HG03460 (cell line): ENCODE measurements at regions not wholly inside any gene's neighbourhood (a gene's known extent, or its start where the extent isn't known, plus 50 kb on each side); places are given as distances from the start of the nearest gene placed in this dataset.
"Not testable (repeated sequence)": the region's sequence is repeated elsewhere in the genome, so short reads cannot be mapped to it uniquely, and the experiment has no call there.

Experiments
- ATAC-seq: cut with Tn5 transposase; IDR thresholded peaks from one replicate; pipeline ENCODE4 v1.9.1; 2021; ENCODE audit not compliant: unreplicated experiment

DNA sequence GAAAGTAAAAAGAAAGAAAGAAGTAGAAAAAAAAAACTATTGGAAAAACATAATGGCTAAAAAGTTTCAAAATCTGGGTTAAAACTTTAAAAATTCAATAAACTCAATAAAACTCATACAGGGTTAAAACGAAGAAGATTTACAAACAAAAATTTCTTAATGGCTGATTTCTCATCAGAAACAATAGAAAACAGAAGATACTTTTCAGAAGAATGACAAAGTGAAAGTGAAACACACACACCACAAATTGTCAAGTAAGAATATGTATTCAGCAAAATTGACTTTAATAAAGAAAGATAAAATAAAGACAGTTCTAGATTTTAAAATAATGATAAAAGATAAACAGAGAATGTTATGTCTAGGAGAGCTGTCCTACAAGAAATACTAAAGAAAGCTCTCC, 618.9 kb upstream of the GJE1 start:
- no peak for ATAC-seq

DNA sequence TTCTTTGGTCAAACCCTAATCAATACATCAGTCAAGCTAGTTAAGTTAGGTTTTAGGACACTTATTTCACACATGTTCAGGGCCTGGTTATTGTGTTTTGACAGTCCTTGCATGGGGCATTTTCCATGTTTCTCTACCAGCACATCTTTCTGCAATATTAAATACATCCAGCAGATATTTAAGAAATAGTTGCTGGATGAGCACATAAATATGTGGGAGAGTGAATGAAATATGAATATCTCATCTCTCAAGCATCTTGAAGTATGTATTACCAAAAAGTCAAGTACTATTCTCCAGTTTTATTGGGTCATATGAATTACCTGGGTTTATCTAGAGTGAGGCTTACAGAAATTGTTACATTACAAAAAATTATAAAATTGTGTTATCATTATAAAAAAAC, 621.9 kb upstream of the GJE1 start:
- ATAC-seq = no peak

DNA sequence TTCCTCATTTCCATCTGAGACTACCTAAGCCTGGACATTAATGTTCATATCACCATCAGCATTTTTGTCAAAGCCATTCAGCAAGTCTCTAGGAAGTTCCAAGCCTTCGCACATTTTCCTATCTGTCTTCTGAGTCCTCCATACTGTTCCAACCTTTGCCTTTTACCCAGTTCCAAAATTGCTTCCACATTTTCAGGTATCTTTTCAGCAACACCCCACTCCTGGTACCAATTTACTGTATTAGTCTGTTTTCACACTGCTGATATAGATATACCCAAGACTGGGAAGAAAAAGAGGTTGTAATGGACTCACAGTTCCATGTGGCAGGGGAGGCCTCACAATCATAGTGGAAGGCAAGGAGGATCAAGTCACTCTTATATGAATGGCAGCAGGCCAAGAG, 626.7 kb upstream of the GJE1 start:
- ATAC-seq = not testable (repeated sequence)

DNA sequence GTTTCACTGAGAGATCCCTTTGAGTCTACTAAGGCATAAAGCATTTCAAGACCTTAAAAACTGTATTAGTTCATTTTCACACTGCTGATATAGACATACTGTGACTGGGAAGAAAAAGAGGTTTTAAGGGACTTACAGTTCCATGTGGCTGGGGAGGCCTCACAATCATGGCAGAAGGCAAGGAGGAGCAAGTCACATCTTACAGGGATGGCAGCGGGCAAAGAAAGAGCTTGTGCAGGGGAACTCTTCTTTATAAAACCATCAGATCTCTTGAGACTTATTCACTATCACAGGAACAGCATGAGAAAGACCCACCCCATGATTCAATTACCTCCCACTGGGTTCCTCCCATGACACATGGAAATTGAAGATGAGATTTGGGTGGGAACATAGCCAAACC, 628.4 kb upstream of the GJE1 start:
- ATAC-seq = not testable (repeated sequence)

DNA sequence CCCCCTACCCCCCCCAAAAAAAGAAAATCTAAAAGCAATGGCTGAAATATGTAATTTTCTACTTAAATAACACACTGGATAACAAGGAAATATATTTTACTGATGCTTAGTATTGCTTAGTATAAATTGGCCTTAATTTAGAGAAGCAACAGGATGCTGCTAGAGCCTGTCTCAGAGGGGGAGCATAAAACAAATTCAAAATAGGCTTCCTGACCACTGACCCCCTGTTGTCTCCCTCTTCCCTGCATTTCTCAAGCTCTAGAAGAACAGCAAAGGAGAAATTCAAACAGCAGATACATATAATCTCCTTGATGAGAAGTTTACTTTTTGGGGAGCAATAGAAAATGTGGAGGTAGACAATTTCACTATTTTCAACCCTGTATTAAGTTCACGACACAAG, 631.1 kb upstream of the GJE1 start:
- no peak for ATAC-seq

DNA sequence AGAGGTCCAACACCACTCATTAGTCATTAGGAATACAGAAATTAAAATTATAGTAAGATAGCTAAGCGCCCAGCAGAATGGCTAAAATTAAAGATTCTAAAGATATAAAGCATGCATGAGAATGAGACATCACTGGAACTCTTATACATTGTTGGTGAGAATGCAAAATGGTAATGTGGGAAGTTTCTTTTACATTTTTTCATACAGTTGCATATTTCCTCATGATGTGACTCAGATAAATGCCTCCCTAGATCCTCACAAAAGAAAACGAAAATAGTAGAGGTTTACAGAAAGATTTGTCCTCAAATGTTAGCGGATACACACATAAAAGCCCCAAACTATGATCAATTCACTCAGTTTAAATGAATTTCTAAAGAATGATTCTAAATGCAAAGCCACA, 633.7 kb upstream of the GJE1 start:
- ATAC-seq = no peak

DNA sequence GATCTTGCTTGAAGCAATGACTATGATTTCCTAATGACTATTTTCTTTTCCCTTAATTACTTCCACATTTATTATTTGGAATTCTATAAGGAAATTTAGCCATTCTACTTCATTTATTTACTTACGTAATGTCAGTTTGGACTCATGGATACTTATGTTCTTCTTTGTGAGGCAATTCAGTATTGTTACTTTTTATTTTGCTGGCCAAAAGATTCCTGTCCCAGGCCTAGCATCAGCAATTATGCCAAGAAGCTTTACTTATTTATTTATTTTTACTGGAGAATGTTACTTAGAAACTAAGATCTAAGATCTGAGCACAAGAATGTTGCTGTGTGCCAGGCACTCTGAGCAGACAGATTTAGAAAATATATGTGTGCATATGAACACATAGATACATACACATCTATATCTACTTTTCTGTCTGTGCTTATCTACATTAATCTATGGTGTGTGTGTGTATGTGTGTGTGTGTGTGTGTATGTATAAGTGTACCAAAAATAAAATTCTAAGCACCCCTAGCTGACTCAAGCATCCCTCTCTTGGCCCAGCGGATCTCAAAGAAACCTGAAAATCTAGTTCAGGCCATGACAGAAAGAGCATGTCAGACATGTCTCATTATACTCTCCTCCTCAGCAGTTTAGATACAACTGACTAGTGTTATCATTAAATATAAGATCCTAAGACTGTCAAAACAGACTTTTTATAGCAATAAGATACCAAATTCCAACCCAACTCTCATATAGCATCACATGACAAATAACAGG, 640.0 kb upstream of the GJE1 start:
- no peak for ATAC-seq

DNA sequence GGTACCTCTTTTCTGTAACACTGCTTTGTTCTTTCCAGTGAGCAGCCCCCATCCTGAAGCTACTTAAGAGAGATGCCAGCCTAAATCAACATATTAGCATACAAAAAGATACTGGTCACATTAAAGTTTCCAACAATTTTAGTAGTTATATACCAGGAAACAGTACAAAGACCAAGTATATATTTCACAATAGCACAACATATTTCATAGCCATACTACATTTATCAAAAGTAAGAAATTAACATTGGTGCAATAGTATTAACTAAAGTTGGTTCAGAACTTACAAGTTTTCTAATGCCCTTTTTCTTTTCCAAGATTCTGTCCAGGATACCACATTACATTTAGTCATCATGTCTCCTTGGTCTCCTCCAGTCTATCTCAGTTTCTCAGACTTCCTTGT, 641.0 kb upstream of the GJE1 start:
- no peak for ATAC-seq

DNA sequence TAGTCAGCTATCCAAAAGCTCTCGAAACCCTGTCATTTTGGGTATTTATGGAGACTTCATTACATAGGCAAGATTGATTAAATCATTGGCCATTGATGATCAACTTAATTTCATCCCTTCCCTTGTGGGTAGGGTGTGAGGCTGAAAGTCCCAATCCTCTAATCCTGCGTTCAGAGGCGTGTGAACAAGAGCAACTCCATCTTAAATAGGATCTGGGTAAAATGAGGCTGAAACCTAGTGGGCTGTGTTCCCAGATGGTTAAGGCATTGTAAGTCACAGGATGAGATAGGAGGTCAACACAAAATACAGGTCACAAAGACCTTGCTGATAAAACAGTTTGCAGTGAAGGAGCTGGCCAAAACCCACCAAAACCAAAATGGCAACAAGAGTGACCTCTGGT, 641.7 kb upstream of the GJE1 start:
- ATAC-seq = no peak

DNA sequence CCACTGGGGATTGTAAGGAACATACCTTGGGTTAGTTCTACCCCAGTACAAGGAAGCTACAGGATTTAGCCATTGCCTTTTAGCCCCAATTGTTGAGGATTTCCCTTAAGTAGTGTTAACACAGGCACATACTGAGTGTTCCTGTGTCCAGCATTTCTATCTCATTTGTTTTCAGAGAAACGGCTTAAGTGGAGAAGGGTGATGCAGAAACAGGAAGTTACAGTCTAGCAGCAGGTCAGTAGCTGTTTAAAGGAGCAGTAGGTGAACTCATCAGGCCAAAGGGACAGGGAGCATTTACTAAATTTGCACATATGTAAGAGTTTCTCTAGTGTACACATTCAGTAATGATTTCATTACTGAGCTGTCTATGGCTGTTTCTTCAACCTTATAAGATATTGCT, 644.2 kb upstream of the GJE1 start:
- peak; percentile 38 for ATAC-seq

DNA sequence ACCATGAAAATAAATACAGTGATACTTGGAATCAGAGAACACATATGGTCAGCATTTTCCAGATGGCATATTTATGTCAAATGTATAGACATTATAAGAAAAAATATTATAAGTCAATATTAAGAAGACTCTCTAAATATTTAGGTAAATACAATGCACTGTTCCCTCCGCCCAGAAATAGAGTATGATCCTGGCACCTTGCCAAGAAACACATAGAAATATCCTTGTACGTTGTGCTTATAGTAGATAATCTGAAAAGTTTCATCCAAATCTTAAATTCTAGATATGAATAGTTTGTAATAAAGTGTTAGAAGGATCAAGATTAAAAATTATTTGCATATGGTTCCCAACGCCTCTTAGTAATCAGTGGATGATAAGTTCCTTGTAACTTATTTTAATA, 645.8 kb upstream of the GJE1 start:
- ATAC-seq = no peak

DNA sequence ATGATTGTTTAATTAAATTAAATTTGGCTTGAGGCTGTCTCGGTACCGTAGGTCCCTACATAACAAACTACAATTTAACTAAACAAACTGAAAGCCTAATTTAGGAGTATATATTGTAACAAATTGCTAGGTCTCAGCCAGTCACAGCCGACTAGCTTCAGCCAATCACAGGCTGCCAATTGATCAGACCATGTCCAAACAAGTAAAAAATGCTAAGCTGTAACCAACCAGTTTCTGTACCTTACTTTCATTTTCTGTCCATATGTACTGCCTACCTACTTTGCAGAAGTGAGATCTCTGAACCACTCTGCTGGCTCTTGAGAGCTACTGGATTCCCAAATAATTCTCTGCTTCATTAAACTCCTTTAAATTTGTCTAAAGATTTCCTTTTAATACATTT, 648.0 kb upstream of the GJE1 start:
- peak; percentile 74 for ATAC-seq

DNA sequence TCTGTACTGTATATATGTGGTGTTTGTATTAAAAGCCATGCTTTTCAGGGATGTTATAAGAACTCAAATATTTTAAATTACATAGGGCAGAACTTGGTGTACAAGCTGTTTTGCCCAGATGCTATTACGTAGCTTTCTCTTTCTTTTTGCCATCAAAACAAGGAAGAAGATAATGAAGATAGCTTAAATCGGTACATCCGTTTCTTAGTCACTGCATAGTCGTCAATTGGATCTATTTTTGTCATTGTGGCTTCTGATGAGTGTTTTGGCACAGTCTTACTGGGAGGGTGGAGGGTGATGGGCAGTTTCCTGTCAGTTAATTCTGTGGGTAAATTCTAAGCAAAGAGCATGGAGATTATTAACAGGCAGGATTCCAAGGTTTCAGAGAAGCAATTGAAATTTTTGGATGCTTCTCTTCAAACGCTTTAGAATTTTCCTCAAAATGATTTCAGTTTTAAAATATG, 649.1 kb upstream of the GJE1 start:
- ATAC-seq = peak; percentile 90

DNA sequence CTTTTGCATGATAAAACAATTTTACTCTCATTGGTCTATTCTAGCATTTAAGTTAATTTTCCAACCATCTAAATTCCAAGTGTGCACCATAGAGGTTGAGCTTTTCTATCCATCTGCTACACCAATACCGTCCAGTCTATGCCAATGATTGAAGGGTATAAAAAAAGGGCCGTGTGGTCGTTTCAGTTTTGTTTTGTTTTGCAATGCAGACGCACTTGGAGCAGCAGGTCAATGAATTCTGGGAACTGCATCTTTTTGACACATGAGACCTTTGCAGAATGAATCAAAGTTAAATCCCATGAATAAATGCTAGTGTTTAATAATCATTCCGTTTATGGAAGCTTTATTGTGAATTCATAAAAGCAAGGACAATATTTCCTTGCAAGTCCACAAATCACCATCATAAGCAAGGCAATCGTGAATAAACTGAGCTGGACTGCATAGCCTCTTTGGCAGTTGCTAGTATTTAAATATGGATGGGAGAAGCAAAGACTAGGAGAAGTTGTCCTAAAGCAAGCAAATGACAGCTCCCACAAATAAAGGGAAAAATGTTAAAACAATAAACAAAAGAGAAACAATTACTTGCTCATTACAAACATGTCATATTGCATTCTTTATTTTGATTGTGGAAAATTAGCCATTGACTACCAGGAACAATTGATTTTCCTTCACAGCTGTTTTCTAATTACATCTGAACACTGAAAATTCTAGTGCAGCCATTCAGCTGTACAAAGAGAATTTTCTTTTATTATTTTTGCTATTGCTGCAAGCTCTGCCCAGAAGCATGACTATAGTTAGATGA, 649.7 kb upstream of the GJE1 start:
- peak; percentile 1 for ATAC-seq

DNA sequence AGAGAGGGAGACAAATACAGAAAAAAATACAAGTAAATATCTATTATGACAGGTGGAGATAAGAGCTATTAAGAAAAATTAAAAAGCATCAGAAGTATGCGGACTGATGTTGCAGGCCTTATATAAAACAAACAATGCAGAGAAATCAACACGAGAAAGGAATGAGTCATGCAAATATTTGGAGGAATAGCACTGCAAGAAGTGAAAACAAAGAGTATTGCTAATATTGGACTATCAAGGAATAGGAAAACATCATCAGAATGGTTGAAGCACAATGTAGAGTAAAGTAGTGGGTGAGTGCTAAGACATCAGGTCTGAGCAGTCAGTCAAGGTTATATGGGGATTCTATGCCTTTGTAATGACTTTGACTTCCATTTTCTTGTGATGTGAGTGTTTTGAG, 657.5 kb upstream of the GJE1 start:
- ATAC-seq = no peak

DNA sequence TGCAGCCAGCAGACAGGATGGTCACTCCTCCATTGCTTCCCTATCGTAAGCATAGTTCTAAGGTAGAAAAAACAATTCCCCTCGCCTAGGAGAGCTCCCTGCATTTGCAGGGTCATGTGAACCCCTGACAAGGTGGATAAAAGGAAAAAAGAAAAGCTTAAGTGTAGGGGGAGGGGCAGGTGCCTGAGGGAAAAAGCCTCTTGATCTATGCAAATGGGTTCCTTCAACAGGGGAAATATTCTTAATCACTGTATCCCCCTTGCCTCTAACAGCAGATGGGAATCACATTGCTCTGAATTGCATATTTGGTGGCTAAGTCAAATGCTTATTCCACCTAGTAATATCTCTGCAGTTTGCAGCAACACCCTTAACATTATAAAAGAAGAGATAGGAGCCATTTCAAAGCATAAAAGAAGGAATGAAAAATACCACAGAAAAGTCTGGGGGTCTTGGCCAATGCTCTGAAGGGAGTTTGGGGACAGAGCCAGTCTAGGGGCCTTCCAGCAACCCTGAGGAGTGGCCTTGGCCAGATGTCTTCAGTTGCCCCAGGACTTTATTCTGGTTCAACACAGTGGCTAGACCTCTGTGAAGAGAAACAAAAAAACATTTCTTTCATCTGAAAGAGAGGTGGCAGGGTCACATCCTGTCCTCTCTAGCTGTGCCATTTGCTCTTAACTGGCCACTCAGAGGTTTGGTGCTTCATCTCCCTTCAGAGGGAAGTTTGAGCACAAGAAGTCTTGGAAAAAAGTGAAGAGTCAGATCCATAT, 660.4 kb upstream of the GJE1 start:
- ATAC-seq = no peak

DNA sequence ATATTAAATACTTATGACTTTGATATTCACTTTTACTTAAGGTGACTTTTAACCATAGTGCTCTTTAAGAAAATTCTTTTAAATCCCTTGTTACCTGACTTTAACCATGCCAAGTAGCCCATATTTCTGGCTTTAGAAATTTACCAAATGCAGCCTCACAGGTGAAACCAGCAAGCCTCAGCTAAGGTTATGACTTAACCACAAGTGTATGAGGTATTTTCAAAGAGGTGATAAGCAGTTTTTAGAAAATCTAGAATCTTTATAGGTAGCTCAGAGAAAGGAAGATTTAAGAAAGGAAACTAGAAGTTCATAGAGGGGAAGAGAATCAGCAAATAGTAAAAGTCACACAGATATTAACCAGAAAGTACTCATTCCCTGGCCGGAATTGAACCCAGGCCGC, 661.9 kb upstream of the GJE1 start:
- no peak for ATAC-seq

DNA sequence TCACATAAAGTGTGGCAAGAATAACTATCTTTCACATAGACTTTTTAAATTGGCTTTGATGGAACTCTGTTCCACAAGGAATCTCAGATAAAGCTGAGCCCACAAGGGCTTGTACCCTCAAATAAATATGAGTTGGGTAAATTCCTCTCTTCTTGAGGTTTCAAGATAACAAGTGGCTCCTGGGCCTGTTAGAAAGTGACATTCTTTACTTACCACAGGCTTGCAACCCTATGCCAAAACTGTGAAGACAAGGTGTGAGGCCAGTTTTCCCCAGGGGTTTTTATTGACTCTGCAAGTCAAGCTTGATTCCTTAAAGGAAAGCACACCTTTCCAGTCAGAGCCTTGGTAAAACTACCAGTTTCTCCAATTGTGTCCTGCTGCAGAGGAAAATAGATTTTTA, 664.8 kb upstream of the GJE1 start:
- ATAC-seq = no peak

DNA sequence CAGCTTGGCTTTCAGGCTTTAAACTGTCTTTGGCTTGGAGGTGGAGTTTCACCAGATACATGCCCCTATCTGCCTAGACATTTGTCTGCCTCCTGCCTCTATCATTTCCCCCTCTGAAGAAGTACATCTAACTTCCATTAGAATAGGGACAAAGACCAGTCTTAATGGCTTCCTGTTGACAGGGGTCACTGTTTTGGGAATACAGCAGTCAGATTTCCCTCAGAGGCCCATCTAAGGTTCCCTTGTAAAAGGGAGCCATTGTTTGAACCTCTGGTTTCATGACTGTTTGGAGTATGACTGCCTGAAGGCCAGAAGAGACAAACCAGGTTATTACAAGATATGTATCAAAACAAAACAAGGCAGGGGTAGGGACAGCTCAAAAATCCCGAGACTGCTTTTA, 665.7 kb upstream of the GJE1 start:
- ATAC-seq = no peak

DNA sequence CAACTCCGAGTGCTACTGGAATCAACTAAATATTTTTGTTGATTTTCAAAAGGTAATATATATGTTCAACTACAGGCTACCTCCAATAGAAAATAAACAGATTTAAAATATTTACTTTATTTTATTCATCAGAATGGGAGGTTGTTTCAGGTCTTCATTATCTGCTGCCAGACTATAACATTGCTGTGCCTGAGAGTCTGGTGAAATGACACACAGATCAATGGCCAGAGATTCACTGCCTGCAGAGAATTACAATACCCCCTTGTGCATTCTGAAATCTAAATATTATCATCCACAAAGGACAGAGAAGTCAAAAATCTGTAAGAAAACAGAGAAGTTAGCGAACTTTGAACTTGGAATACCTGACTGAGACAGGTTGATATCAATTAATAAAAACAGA, 667.8 kb upstream of the GJE1 start:
- no peak for ATAC-seq

DNA sequence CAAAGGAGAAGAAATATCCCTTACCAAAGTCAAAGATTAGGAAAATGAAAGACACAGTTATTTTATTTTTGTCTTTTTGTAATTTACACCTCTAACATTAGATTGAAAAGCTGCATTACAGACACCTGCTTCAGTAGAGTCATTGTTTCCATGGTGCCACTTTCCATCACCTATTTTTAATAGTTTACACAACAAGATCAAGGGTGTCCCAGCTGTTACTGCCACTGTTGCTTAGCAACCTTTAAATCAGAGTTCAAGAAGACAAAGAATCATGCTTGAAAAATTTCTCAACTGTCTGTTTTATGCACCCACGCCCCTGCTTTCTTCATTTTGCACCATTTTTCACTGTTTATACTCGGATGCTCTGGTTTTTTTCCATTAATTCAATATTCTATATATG, 668.2 kb upstream of the GJE1 start:
- peak; percentile 64 for ATAC-seq
